ENCODE measurements at regions not wholly inside any gene's neighbourhood (a gene's known extent, or its start where the extent isn't known, plus 50 kb on each side); places are given as distances from the start of the nearest gene placed in this dataset.

DNA sequence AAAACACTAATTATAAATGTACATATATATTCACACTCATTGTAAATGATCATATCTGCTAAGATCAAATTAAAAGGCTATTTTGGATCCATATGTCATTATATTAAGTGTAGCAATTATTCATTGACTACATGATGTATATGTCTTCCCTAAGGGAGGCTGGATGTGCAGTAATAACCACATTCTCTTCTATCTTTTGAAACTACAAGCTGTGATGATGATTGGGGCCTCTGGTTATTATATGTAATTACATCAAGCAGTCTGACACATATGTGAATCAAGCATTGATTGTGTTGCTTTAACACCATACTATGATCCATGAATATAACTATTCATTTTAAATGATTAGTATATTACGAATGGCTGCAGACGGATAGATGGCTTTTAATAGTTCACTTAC, 1973.4 kb downstream of the SUCLG1 start:
- TF ChIP-seq TCF7L2 (IDR thresholded peaks at IDR 0.05; ENCODE audit: low read depth, low read length) (no peak), SIN3A (IDR thresholded peaks at IDR 0.05; ENCODE audit: borderline replicate concordance, insufficient read depth, low read depth, low read length) (no peak), POLR2AphosphoS5 (IDR thresholded peaks at IDR 0.05; ENCODE audit: low read depth, low read length) (no peak)
- TF ChIP-seq, protein P1, sequence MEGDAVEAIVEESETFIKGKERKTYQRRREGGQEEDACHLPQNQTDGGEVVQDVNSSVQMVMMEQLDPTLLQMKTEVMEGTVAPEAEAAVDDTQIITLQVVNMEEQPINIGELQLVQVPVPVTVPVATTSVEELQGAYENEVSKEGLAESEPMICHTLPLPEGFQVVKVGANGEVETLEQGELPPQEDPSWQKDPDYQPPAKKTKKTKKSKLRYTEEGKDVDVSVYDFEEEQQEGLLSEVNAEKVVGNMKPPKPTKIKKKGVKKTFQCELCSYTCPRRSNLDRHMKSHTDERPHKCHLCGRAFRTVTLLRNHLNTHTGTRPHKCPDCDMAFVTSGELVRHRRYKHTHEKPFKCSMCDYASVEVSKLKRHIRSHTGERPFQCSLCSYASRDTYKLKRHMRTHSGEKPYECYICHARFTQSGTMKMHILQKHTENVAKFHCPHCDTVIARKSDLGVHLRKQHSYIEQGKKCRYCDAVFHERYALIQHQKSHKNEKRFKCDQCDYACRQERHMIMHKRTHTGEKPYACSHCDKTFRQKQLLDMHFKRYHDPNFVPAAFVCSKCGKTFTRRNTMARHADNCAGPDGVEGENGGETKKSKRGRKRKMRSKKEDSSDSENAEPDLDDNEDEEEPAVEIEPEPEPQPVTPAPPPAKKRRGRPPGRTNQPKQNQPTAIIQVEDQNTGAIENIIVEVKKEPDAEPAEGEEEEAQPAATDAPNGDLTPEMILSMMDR (IDR thresholded peaks at IDR 0.05), result no peak
- TF ChIP-seq, protein P2, sequence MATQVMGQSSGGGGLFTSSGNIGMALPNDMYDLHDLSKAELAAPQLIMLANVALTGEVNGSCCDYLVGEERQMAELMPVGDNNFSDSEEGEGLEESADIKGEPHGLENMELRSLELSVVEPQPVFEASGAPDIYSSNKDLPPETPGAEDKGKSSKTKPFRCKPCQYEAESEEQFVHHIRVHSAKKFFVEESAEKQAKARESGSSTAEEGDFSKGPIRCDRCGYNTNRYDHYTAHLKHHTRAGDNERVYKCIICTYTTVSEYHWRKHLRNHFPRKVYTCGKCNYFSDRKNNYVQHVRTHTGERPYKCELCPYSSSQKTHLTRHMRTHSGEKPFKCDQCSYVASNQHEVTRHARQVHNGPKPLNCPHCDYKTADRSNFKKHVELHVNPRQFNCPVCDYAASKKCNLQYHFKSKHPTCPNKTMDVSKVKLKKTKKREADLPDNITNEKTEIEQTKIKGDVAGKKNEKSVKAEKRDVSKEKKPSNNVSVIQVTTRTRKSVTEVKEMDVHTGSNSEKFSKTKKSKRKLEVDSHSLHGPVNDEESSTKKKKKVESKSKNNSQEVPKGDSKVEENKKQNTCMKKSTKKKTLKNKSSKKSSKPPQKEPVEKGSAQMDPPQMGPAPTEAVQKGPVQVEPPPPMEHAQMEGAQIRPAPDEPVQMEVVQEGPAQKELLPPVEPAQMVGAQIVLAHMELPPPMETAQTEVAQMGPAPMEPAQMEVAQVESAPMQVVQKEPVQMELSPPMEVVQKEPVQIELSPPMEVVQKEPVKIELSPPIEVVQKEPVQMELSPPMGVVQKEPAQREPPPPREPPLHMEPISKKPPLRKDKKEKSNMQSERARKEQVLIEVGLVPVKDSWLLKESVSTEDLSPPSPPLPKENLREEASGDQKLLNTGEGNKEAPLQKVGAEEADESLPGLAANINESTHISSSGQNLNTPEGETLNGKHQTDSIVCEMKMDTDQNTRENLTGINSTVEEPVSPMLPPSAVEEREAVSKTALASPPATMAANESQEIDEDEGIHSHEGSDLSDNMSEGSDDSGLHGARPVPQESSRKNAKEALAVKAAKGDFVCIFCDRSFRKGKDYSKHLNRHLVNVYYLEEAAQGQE (IDR thresholded peaks at IDR 0.05; ENCODE audit: insufficient read depth in 1 of 2, low read depth in 2 of 2, low read length in 1 of 2), result no peak
- BruUV-seq (replicated peaks), result no TSS peak
- no peaks in the 10 kb centered on the region for H3K36me3 ChIP-seq (ENCODE audit: control insufficient read depth, insufficient read depth, low read length)
- H3K9me3 ChIP-seq (ENCODE audit: control insufficient read depth, insufficient read depth, low read depth, low read length), result no peaks in the 10 kb centered on the region
- no peak overlapping the region for H3K4me3 ChIP-seq (ENCODE audit: low read depth in 2 of 2, low read length in 2 of 2)
- intact Hi-C loops (cut with micrococcal nuclease; ENCODE audit: unreplicated experiment), result no loop called here
- POLR2A ChIA-PET, result no interaction called here
- H3K27me3 ChIP-seq (ENCODE audit: control insufficient read depth, insufficient read depth, low read length), result no peaks in the 10 kb centered on the region
- DNase-seq (ENCODE audit: low read depth, low spot score) (no peak), ATAC-seq (no peak)
- no peaks in the 10 kb centered on the region for H3K4me1 ChIP-seq (ENCODE audit: control insufficient read depth, insufficient read depth, low read length)
- CTCF ChIA-PET, result no interaction called here
- no peak overlapping the region for H3K27ac ChIP-seq (ENCODE audit: low read length)
- in situ Hi-C loops (cut with HindIII; ENCODE audit: low pct_unique_long_range_greater_than_20kb, low sequenced_read_pairs), result no loop called here

DNA sequence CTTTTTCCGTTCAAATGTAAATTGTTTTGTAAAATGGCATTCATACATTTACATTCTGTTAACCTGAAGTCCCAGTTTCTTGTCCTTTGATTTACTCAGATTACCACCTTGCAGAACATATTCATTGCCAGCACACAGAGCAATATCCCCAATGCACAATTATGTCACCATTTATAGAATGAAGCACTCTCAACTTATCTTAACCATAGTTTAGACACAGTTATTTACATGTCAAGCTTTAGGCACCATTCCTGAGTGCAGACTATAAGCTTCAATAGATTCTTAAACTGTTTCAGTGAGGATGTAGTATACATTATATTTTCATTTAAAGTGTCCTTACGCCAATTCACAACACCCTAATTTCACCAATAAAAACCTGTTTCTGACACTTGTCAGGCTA, 1977.9 kb downstream of the SUCLG1 start:
- H3K27me3 ChIP-seq (ENCODE audit: control insufficient read depth, insufficient read depth, low read length), result no peaks in the 10 kb centered on the region
- POLR2A ChIA-PET, result no interaction called here

More for the DNA sequence above, 1977.9 kb downstream of the SUCLG1 start:
- intact Hi-C loops (cut with micrococcal nuclease; ENCODE audit: unreplicated experiment), result no loop called here
- no peaks in the 10 kb centered on the region for H3K36me3 ChIP-seq (ENCODE audit: control insufficient read depth, insufficient read depth, low read length)
- TF ChIP-seq, protein P1 (IDR thresholded peaks at IDR 0.05), result no peak
- TF ChIP-seq SIN3A (IDR thresholded peaks at IDR 0.05; ENCODE audit: borderline replicate concordance, insufficient read depth, low read depth, low read length) (no peak), TCF7L2 (IDR thresholded peaks at IDR 0.05; ENCODE audit: low read depth, low read length) (no peak), POLR2AphosphoS5 (IDR thresholded peaks at IDR 0.05; ENCODE audit: low read depth, low read length) (no peak)
- TF ChIP-seq, protein P2 (IDR thresholded peaks at IDR 0.05; ENCODE audit: insufficient read depth in 1 of 2, low read depth in 2 of 2, low read length in 1 of 2), result no peak
- no peak overlapping the region for H3K4me3 ChIP-seq (ENCODE audit: low read depth in 2 of 2, low read length in 2 of 2)
- H3K9me3 ChIP-seq (ENCODE audit: control insufficient read depth, insufficient read depth, low read depth, low read length), result no peaks in the 10 kb centered on the region
- CTCF ChIA-PET, result no interaction called here
- H3K27ac ChIP-seq (ENCODE audit: low read length), result no peak overlapping the region
- in situ Hi-C loops (cut with HindIII; ENCODE audit: low pct_unique_long_range_greater_than_20kb, low sequenced_read_pairs), result no loop called here
- H3K4me1 ChIP-seq (ENCODE audit: control insufficient read depth, insufficient read depth, low read length), result no peaks in the 10 kb centered on the region
- DNase-seq (ENCODE audit: low read depth, low spot score) (no peak), ATAC-seq (no peak)
- BruUV-seq (replicated peaks), result no TSS peak

All from Panc1 (cell line).